Erythroblast (primary cell): ENCODE measurements at regions not wholly inside any gene's neighbourhood (a gene's known extent, or its start where the extent isn't known, plus 50 kb on each side); places are given as distances from the start of the nearest gene placed in this dataset.
"Not testable (repeated sequence)": the region's sequence is repeated elsewhere in the genome, so short reads cannot be mapped to it uniquely, and the experiment has no call there.

Source experiments
- DNase-seq, 2 experiments: peaks; one replicate each; lab custom pipeline; 2025; lab: John Stamatoyannopoulos, UW
- GATA1 ChIP-seq: IDR thresholded peaks from 2 replicates; pipeline ENCODE4 v1.6.1; 2011; ENCODE audit warnings: low read depth, mild to moderate bottlenecking, control low read depth, low read length, moderate library complexity
- POLR2A ChIP-seq: IDR thresholded peaks from 2 replicates; pipeline ENCODE4 v1.6.1; 2011; ENCODE audit warnings: mild to moderate bottlenecking, low read length

GRCh38 chr7:17103170-17103569 lies 195.3 kb upstream of the AHR start:
- TF ChIP-seq POLR2A = no peak
- no peak for DNase-seq

DNA sequence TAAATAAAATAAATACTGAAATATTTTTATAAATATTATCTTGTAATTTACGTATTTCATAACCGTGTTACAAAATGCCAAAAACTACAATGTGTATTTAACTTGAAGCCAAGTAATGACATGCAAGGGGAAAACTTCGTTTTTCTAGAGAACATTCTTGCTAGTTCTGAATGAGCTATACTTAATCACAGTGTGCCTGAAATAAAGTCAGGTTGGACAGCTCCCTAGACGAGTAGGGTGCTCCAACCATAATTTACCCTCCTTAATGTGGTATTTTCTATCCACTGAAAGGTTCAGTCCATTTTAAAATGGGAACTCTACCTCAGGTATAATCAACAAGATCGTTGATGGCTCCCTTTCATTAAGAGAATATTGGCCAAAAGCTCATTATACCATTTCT lies 194.5 kb upstream of the AHR start:
- TF ChIP-seq POLR2A = no peak
- TF ChIP-seq GATA1 = no peak
- DNase-seq = no peak

- DNase-seq = no peak
- TF ChIP-seq POLR2A (no peak), GATA1 (no peak)
Measured at GRCh38 chr7:17104419-17104818, 194.0 kb upstream of the AHR start.

GRCh38 chr7:17105701-17106100 lies 192.8 kb upstream of the AHR start:
- DNase-seq = no peak
- TF ChIP-seq POLR2A (no peak), GATA1 (no peak)

DNA sequence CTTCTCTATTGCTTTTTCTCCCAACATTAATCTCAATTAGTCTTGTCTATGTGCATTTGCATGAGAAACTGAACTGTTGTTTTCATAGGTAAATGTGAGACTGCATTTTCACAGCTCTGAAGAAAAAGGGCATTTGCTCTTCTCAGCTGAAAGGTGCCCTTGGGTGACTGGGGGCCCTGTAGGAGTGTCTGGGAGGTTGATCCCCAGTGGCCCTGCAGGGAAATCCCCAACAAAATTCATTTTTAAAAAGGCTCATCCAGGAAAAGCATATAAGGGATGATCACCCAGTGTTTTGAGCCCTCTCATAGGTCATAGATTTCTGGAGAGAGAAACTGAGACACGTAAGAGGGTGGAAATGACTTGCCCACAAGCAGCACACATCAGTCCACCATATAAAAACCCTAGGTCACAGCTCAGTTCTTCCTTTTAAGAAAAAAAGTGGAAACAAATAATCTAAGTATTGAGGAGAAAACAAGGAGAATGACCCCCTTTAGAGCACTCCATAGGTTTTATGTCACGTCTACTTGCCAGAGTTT lies 190.3 kb upstream of the AHR start:
- no peak for TF ChIP-seq POLR2A
- no peak for TF ChIP-seq GATA1
- no peak for DNase-seq

- TF ChIP-seq POLR2A = no peak
- no peak for TF ChIP-seq GATA1
- DNase-seq = no peak
Measured at GRCh38 chr7:17109020-17109419, 189.4 kb upstream of the AHR start.

DNA sequence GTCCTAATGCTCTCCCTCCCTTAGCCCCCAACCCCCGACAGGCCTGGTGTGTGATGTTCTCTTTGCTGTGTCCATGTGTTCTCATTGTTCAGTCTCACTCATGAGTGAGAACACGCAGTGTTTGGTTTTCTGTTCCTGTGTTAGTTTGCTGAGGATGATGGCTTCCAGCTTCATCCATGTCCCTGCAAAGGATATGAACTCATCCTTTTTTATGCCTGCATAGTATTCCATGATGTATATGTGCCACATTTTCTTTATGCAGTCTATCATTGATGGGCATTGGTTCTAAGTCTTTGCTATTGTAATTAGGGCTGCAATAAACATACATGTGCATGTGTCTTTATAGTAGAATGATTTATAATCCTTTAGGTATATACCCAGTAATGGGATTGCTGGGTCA lies 184.7 kb upstream of the AHR start:
- not testable (repeated sequence) for DNase-seq

DNA sequence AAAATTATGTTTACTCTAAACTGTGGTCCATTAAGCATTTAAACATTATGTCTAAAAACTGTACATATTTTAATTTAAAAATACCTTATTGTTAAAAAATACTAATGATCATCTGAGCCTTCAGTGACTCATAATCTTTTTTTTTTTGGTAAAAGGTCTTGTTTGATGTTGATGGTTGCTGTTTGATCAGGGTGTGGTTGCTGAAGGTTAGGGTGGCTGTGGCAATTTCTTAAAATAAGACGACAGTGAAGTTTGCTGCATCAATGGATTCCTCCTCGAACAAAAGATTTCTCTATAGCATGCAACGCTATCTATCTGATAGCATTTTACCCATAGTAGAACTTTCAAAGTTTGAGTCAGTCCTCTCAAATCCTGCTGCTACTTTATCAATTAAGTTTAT lies 180.0 kb upstream of the AHR start:
- DNase-seq = no peak
- no peak for TF ChIP-seq GATA1
- no peak for TF ChIP-seq POLR2A

- TF ChIP-seq POLR2A (no peak), GATA1 (no peak)
- DNase-seq = no peak
Measured at GRCh38 chr7:17120756-17121155, 177.7 kb upstream of the AHR start.

DNA sequence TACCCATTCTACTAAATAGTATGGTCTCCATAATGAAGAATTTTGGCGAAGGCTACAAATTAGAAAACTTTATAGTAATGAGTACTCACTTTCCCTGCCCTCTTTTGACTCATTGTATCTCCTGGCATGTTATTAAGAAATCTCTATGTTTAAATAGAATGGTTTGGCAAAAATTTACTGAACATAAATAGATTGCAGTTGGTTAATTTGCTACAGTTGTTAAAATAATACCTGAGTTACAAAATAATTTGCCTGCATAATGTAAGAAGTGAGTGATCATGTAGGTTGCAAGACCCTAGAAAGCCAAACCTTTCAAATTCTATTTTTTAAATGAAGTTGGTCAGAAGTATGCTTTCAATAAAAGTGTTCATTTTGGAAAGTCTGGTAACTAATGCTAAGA lies 176.8 kb upstream of the AHR start:
- DNase-seq = no peak
- TF ChIP-seq GATA1 (no peak), POLR2A (no peak)

DNA sequence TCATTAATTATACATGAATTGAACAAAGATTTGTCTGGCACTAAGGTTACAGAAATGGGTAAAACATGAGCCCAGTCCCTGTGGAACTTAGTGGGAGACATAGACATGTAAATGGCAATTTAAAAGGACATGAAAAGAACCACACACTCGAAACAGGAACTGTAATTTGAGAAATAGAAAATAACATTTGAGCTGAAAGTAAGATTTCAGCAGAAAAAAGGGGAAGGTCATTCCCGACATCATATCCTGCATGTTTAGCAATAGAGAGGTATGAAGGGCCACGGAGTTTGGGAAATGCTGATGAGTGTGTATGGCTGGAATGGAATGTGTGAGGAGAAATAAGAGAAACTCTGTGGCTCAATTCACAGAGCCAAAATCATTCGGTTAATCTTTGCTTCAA lies 175.4 kb upstream of the AHR start:
- no peak for TF ChIP-seq GATA1
- TF ChIP-seq POLR2A = no peak
- DNase-seq = no peak

DNA sequence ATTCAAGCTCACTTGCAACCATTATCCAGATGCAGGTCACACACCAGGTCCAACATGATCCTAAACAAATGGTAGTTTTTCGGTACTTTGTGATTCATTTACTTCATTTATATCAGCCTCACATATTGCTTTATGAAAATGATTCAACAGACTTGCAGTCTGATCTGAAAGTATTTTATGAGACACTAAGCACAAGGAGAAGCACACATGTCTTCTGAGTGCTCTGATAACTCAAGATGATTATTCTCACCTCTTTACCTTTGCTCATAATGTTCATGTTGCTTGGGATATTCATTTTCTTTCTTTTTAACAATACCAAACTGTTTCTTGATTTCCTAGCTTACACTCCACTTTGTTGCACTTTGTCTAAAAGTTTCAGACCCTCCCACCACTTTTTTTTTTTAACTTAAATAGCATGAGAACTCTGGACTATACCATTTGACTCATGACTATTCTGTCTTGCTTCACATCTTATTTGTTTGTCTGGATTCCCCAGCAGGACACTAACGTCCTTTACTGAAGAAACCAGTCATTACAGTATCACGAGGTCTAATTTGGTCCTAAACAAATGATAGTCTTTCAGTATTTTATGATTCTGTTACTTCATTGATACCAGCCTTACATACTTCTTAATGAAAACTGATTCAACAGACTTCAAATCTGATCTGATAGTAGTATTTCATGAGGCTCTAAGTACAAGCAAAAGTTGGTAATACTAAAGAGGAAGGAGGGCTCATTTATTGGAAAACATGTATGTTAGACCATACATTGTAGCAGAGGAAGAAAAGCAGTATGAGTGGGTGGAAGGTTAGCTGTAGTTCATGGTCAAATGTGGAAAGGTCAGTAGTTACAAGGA lies 171.8 kb upstream of the AHR start:
- TF ChIP-seq GATA1 = no peak
- no peak for TF ChIP-seq POLR2A

GRCh38 chr7:17129218-17129617 lies 169.2 kb upstream of the AHR start:
- no peak for DNase-seq

More for the DNA sequence above, 171.8 kb upstream of the AHR start:
- DNase-seq = no peak

GRCh38 chr7:17130281-17131059 lies 168.0 kb upstream of the AHR start:
- DNase-seq = no peak
- TF ChIP-seq GATA1 (no peak), POLR2A (no peak)

More at GRCh38 chr7:17129218-17129617, 169.2 kb upstream of the AHR start:
- TF ChIP-seq GATA1 (no peak), POLR2A (no peak)
